ENCODE measurements at regions not wholly inside any gene's neighbourhood (a gene's known extent, or its start where the extent isn't known, plus 50 kb on each side); places are given as distances from the start of the nearest gene placed in this dataset.

DNA sequence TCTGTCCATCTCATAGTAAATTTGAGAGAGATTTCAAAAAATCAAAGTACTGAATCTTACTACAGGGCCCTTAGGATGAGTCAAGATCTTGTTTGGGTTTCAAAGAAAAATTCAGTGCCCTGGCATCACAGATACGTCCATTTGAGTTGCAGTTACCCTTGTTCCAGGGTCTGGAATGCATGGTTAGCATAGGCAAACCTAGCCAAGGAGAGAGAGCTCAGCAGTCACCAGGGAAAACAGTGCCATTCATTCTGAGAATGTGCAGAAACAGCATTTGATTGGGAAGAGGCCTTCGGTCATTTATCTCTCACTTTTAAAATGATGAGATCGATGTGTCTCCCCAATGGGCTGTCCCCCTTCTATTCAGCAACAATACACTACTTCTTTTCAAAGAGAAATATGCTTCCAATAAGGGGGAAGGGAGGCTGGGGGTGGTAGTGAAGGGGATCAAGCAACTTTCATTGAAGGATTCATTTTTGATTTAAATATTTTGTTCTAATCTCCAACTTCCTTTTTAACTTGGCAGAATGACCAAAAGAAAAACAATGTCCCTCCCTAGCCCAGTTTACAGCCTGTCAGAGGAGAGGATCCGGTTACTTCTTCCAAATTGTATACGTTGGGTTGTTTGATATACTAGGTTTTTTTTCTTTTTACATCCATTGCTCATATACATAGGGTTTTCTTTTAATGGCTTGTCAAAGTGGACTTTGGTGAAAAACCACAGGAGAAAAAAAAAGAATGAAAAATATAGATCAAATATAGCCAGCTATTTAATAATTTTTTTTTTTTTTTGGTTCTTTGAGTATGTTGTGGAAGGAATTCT lies 491.1 kb downstream of the CCDC171 start:
- H3K36me3 ChIP-seq (replicated peaks), result no peaks in the 10 kb centered on the region
- H3K27me3 ChIP-seq (ENCODE audit: low read depth), result no peaks in the 10 kb centered on the region

DNA sequence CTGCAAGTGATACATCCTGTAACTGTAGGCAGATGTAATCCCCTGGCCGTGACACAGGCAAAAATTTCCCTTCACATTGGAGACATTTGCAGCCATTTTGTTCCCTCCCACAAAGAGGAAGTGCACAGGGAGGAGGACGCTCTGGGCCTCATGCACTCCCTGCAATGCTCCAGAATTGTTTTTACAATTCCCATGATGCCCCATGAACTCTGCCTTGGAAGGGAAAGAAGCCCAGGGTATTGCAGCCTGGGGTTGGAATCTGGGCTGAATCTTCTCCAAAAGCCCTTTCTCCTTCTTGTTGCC lies 491.7 kb downstream of the CCDC171 start:
- DNase-seq (ENCODE audit: low spot score in 2 of 2), result no peak
- H3K4me1 ChIP-seq, result no peaks in the 10 kb centered on the region
- H3K27me3 ChIP-seq (ENCODE audit: low read depth), result no peaks in the 10 kb centered on the region
- in situ Hi-C loops (cut with MboI; ENCODE audit: low sequenced_read_pairs), result no loop called here
- H3K9me3 ChIP-seq, result no peaks in the 10 kb centered on the region
- no peaks in the 10 kb centered on the region for H3K36me3 ChIP-seq (replicated peaks)
- H3K4me3 ChIP-seq, result no peak overlapping the region

More for the DNA sequence above, 491.1 kb downstream of the CCDC171 start:
- DNase-seq (ENCODE audit: low spot score in 2 of 2), result no peak
- Histone ChIP-seq H3K4me1 (no peaks in the 10 kb centered on the region), H3K4me3 (no peak overlapping the region), H3K9me3 (no peaks in the 10 kb centered on the region)
- in situ Hi-C loops (cut with MboI; ENCODE audit: low sequenced_read_pairs), result no loop called here

DNA sequence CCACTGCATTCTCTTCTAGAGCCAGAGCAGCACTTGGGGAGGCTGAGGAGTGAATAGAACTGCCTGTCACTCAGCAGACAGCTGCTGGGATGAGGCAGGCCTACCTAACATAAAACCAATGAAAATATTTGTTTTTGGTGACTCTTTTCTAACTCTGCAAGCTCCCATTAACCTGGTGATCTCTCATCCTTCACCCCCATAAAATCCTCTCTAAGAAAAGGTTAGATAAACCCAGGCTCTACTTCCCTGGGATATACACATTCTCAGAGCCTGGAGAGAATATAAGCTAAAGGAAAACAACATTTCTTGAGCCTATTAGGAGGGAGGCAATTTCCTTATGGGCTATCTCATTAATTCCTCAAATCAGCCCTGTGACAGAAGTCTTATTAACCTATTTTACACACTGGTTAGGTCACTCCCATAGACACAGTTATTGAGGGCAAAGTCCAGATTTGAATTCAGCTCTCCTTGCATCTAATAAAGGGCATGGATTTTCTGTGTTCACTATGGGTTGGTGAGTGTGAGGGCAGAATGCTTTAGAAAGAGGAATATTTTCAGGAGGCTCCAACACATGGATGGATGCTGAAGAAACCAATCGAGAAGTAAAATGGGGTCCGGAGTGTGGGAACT lies 492.9 kb downstream of the CCDC171 start:
- H3K36me3 ChIP-seq (replicated peaks), result no peaks in the 10 kb centered on the region
- no peaks in the 10 kb centered on the region for H3K9me3 ChIP-seq
- no peaks in the 10 kb centered on the region for H3K27me3 ChIP-seq (ENCODE audit: low read depth)
- no peak overlapping the region for H3K4me3 ChIP-seq
- H3K4me1 ChIP-seq, result no peaks in the 10 kb centered on the region
- no peak for DNase-seq (ENCODE audit: low spot score in 2 of 2)
- in situ Hi-C loops (cut with MboI; ENCODE audit: low sequenced_read_pairs), result no loop called here

DNA sequence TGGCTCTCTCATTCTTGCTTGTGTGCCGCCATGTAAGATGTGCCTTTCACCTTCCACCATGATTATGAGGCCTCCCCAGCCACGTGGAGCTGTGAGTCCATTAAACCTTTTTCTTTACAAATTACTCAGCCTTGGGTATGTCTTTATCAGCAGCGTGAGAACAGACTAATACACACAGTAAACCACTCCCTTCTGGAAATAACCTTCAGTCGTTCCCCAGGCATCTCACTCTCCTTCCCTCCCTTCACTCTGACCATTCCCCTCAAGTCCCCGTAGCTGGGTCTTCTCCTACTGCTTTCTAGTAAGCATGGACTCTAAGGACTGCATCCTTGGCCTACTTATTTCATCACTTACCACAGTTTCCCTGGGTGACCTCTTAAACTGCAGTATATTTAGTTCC lies 493.9 kb downstream of the CCDC171 start:
- in situ Hi-C loops (cut with MboI; ENCODE audit: low sequenced_read_pairs), result no loop called here
- DNase-seq (ENCODE audit: low spot score in 2 of 2), result no peak
- Histone ChIP-seq H3K4me1 (no peaks in the 10 kb centered on the region), H3K27me3 (ENCODE audit: low read depth) (no peaks in the 10 kb centered on the region), H3K36me3 (replicated peaks) (no peaks in the 10 kb centered on the region), H3K4me3 (no peak overlapping the region), H3K9me3 (no peaks in the 10 kb centered on the region)

DNA sequence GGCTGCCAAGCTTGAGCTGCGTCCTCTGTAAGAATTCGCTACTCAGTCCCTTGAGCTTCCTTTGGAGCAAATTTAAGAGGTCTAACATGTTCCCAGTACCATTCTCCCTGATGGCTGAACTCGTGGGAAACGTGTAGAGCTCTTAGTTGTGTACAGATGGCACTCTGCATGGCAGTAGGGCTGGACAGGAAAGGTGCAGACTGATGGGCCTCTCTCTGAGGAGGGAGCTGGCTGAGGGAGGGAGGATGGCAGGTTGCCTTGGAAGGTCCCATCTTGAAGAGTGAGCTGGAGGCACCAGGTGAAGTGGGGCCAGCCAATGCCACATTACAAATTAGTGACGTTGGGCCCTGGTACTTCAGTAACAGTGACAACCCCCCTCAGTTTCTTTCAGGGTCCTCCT lies 495.3 kb downstream of the CCDC171 start:
- no peak for DNase-seq (ENCODE audit: low spot score in 2 of 2)
- H3K27me3 ChIP-seq (ENCODE audit: low read depth), result no peaks in the 10 kb centered on the region
- in situ Hi-C loops (cut with MboI; ENCODE audit: low sequenced_read_pairs), result no loop called here
- no peaks in the 10 kb centered on the region for H3K4me1 ChIP-seq
- H3K9me3 ChIP-seq, result no peaks in the 10 kb centered on the region
- H3K36me3 ChIP-seq (replicated peaks), result no peaks in the 10 kb centered on the region
- no peak overlapping the region for H3K4me3 ChIP-seq

DNA sequence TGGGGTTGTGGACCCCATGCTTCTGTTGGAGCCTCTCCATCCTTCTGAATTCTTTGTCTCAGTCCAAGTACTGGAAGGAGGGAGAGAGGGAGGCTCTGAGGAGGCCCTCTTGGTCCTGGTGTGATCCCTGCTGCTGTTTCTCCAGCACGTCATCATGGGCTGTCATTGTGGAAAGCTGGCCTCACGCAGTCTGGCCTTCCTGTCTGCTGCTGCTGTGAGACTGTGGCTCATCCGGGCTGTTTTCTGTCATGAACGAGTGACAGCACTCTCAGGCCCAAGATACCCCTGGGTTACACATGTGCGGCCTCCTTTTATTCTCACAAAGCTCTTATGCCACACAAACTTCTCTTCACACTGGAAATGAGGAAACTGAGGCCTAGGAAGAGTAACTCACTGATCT lies 499.3 kb downstream of the CCDC171 start:
- H3K36me3 ChIP-seq (replicated peaks), result no peaks in the 10 kb centered on the region
- no peaks in the 10 kb centered on the region for H3K9me3 ChIP-seq
- in situ Hi-C loops (cut with MboI; ENCODE audit: low sequenced_read_pairs), result no loop called here
- no peak overlapping the region for H3K4me3 ChIP-seq
- H3K27me3 ChIP-seq (ENCODE audit: low read depth), result no peaks in the 10 kb centered on the region
- H3K4me1 ChIP-seq, result no peaks in the 10 kb centered on the region
- DNase-seq (ENCODE audit: low spot score in 2 of 2), result no peak

DNA sequence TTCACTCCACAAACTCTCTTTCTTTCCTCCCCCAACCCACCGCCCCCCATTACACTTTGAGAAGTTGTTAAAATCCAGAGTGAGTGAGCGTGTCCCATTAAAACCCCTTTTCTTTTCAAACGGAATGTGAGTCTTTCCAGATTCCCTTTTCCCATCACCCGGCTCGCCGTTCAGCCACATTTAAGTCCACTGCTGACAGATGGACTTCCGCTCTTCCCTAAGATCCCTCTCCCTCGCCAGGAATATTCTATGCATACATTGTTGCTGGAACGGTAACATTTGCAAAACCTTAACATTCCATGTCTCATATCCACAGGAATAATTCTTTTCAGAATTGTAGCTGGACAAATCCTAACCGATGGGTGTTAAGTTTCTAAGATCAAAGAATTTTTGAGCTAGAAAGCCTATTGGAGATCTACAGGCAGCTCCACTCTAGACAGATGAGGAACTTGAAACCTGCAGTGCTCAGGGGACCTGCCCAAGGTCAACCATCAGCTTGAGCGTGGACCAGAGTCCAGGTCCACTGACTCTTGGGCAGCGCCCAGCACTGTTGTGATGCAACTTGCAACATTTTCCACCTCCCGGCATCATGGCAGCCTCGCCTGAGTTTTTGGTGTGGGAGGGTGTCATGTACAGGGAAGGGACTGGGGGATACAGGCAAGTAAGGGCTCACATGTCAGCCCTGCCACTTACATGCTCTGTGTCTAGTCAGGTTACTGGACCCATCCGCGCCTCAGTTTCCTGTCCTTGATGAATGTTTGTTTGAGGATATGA lies 500.1 kb downstream of the CCDC171 start:
- H3K4me1 ChIP-seq, result no peaks in the 10 kb centered on the region

DNA sequence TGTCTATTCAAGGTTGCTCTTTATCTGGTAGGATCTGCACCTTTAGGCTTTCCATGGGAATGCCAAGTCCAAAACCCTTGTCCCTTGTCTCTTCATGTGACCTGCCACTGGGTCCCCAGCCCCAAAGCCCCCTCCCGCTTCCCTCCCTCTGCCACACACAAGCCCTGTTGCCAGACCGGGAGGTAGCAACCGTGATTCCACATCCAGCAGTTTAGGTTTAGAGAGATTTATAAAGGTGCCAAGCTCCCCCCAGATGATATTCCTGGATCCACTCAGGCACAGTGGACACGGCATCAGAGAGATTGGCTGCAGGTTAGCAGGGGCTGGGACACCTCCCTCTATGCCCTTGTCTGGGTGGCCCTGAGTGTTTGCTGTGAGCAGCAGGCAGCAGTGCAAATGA lies 504.7 kb downstream of the CCDC171 start:
- no peak for DNase-seq (ENCODE audit: low spot score in 2 of 2)
- H3K27me3 ChIP-seq (ENCODE audit: low read depth), result no peaks in the 10 kb centered on the region
- H3K4me3 ChIP-seq, result no peak overlapping the region
- in situ Hi-C loops (cut with MboI; ENCODE audit: low sequenced_read_pairs), result no loop called here
- no peaks in the 10 kb centered on the region for H3K36me3 ChIP-seq (replicated peaks)
- H3K9me3 ChIP-seq, result no peaks in the 10 kb centered on the region
- H3K4me1 ChIP-seq, result no peaks in the 10 kb centered on the region

More for the DNA sequence above, 500.1 kb downstream of the CCDC171 start:
- no peak for DNase-seq (ENCODE audit: low spot score in 2 of 2)
- Histone ChIP-seq H3K36me3 (replicated peaks) (no peaks in the 10 kb centered on the region), H3K9me3 (no peaks in the 10 kb centered on the region), H3K27me3 (ENCODE audit: low read depth) (no peaks in the 10 kb centered on the region), H3K4me3 (no peak overlapping the region)
- in situ Hi-C loops (cut with MboI; ENCODE audit: low sequenced_read_pairs), result no loop called here

DNA sequence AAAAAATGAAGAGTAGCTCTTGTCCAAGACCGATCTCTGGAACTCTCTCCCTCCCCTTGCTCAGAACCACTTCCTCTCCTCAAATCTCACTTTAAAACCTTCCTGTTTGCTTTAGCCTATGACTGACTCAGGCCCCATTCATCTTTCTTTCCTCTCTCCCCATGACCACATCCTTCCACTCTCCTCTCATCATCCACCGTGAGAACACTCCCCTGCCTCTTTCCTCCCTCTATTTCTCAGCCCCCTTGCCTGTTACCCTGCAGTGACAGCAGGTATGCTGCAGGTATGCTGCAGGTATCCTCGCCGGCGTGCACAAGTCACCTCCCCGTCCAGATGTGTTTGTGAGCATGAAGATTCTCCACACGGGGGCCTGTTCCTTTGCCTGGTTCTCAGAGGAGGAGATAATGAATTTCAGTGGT lies 505.3 kb downstream of the CCDC171 start:
- H3K27me3 ChIP-seq (ENCODE audit: low read depth), result no peaks in the 10 kb centered on the region
- no peak for DNase-seq (ENCODE audit: low spot score in 2 of 2)
- no peaks in the 10 kb centered on the region for H3K4me1 ChIP-seq

DNA sequence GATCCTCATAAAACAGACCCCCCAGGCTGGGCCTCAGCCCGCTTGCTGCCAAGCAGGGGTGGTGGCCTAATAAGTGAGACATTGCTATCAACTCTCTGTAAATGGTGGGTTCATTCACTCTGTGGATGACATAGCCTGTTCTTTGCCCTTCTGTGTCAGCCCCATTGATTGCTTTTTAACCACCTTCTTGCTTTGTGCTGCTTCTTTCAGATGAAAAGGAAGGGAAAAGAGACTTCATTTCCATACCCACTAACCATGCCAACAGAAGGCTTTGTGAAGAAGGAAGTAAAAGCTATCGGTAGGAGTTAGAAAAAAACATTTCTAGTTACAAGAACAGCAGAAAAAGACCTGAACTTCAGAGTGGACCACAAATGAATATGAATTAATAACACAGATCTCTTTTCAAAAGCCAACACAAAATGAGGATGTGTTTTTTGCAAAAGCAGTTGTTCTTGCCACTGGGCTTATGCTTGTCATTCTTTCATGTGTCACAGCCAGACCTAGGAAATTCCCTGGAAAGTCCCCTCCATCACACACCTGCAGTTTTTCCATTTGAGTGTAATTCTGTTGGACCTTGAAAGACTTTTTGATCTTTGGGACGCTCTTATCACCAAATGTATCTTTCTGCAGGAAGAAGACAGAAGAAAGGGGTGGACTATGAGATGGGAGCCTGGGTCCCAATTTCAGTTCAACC lies 507.7 kb downstream of the CCDC171 start:
- no peak for DNase-seq (ENCODE audit: low spot score in 2 of 2)
- H3K36me3 ChIP-seq (replicated peaks), result no peaks in the 10 kb centered on the region
- no peaks in the 10 kb centered on the region for H3K4me1 ChIP-seq
- in situ Hi-C loops (cut with MboI; ENCODE audit: low sequenced_read_pairs), result no loop called here
- H3K4me3 ChIP-seq, result no peak overlapping the region
- H3K9me3 ChIP-seq, result no peaks in the 10 kb centered on the region
- H3K27me3 ChIP-seq (ENCODE audit: low read depth), result 0 out of 2 replicates have a peak, but pooled peaks cover 2% of the 10 kb centered on the region

More for the DNA sequence above, 505.3 kb downstream of the CCDC171 start:
- no peaks in the 10 kb centered on the region for H3K9me3 ChIP-seq
- H3K36me3 ChIP-seq (replicated peaks), result no peaks in the 10 kb centered on the region
- H3K4me3 ChIP-seq, result no peak overlapping the region
- in situ Hi-C loops (cut with MboI; ENCODE audit: low sequenced_read_pairs), result no loop called here

DNA sequence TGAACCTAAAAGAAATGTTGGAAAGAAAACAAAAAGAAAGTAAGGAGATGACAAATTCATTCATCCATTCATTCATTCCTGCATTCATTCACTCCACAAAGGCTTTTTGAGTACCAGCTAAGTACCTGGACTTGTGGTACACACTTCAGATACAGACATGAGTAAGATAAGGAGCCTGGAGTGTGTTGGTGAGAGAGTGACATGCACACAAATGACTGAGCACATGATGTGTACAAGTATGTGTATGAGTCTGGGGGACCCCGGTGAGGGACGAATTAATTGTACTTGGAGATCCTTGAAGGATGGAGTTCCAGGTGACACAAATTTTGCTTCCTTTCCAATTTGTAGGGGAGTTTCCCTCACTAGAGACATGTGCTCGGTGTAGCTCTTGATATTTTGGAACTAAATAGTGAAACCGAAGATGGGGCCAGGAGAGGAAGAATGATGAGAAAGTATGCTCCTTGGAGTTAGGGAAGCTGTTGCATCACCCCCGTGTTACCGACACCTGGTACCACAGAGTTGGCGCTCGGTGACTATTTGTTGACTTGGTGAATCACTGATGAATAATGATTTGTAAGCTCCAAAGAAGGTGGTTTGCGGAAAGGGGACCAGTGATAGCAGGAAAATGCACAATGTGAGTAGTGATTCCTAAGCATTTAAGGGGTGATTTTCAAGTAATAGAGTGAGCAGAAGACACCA lies 509.8 kb downstream of the CCDC171 start:
- Histone ChIP-seq H3K9me3 (no peaks in the 10 kb centered on the region), H3K36me3 (replicated peaks) (no peaks in the 10 kb centered on the region), H3K4me1 (no peaks in the 10 kb centered on the region), H3K27me3 (ENCODE audit: low read depth) (0 out of 2 replicates have a peak, but pooled peaks cover 2% of the 10 kb centered on the region), H3K4me3 (no peak overlapping the region)
- in situ Hi-C loops (cut with MboI; ENCODE audit: low sequenced_read_pairs), result no loop called here
- no peak for DNase-seq (ENCODE audit: low spot score in 2 of 2)

DNA sequence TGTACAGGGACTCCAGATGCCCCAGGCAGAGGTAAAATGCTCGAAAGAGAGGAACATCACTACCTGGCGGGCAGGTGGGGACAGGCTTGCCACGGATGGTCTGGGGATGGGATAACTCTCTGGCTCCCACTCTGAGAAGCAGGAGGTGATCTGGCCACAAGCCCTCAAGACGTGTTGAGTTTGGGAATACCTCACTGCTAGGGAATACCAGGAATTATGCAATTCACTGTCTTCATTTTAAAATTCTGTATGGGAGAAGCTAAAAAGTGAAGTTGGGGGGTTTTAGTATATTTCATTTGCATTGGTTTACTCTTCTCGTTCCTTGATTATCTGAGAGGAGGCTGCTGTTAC lies 510.4 kb downstream of the CCDC171 start:
- no peak for DNase-seq (ENCODE audit: low spot score in 2 of 2)
- no peaks in the 10 kb centered on the region for H3K36me3 ChIP-seq (replicated peaks)
- H3K9me3 ChIP-seq, result no peaks in the 10 kb centered on the region
- no peak overlapping the region for H3K4me3 ChIP-seq
- H3K27me3 ChIP-seq (ENCODE audit: low read depth), result 0 out of 2 replicates have a peak, but pooled peaks cover 2% of the 10 kb centered on the region
- H3K4me1 ChIP-seq, result no peaks in the 10 kb centered on the region
- in situ Hi-C loops (cut with MboI; ENCODE audit: low sequenced_read_pairs), result no loop called here

DNA sequence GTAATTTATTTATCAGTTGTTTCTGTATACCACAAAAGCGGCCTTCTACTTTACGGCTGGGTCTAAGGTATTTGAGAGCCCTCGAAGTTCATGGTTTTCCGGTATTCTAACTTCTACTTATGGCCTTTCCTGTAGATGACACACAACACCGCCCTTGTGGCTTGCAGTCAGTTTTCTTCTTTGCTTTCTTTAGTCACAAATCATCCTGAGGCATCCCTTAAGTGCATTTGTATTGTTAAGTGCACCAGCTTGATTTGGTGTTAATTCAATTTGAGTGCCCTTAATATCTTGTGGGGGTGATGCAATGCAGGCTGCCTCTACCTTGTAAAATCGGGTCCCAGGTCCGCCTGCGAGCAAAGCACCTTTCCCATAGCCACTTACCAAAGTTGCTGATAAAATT lies 511.9 kb downstream of the CCDC171 start:
- no peaks in the 10 kb centered on the region for H3K4me1 ChIP-seq

More for the DNA sequence above, 511.9 kb downstream of the CCDC171 start:
- Histone ChIP-seq H3K36me3 (replicated peaks) (no peaks in the 10 kb centered on the region), H3K27me3 (ENCODE audit: low read depth) (0 out of 2 replicates have a peak, but pooled peaks cover 2% of the 10 kb centered on the region), H3K4me3 (no peak overlapping the region), H3K9me3 (no peaks in the 10 kb centered on the region)
- in situ Hi-C loops (cut with MboI; ENCODE audit: low sequenced_read_pairs), result no loop called here
- no peak for DNase-seq (ENCODE audit: low spot score in 2 of 2)
